Astrocyte (in vitro differentiated cells and primary cell): ENCODE measurements at regions not wholly inside any gene's neighbourhood (a gene's known extent, or its start where the extent isn't known, plus 50 kb on each side); places are given as distances from the start of the nearest gene placed in this dataset.

Source experiments
- CTCF ChIP-seq: IDR thresholded peaks from 2 replicates; pipeline ENCODE4 v1.5.1; 2011; ENCODE audit warnings: low read depth, mild to moderate bottlenecking, inconsistent platforms, low read length, moderate library complexity; ENCODE audit not compliant: insufficient read depth
- EZH2 ChIP-seq: IDR thresholded peaks from 2 replicates; pipeline ENCODE4 v1.6.1; 2012; ENCODE audit warnings: mild to moderate bottlenecking, low read length, inconsistent platforms; ENCODE audit not compliant: insufficient read depth

GRCh38 chr3:82636177-82636576 lies 874.7 kb upstream of the GBE1 start:
- TF ChIP-seq CTCF (no peak), EZH2 (no peak)
